ENCODE measurements at regions not wholly inside any gene's neighbourhood (a gene's known extent, or its start where the extent isn't known, plus 50 kb on each side); places are given as distances from the start of the nearest gene placed in this dataset.

GRCh38 chr6:166087852-166088251 is 79.8 kb downstream of the TBXT start:
- Histone ChIP-seq H3K27ac (ENCODE audit: extremely low read depth, low read depth, low read length) (no peak overlapping the region), H3K4me3 (ENCODE audit: low read depth, low read length) (no peak overlapping the region), H3K4me1 (ENCODE audit: control insufficient read depth, insufficient read depth, low read length) (no peaks in the 10 kb centered on the region), H3K36me3 (ENCODE audit: control insufficient read depth in 2 of 2, insufficient read depth in 1 of 2, low read length in 2 of 2) (no peaks in the 10 kb centered on the region), H3K9me3 (ENCODE audit: control insufficient read depth, insufficient read depth, low read depth, low read length) (no peaks in the 10 kb centered on the region)
- TF ChIP-seq ZFHX2 (tag by site-specific recombination; conservative IDR thresholded peaks at IDR 0.05), result peak; percentile 93
- no peak for TF ChIP-seq ZNF610 (tag by site-specific recombination; IDR thresholded peaks at IDR 0.05; ENCODE audit: borderline replicate concordance)
- no peak for TF ChIP-seq ZNF184 (tag by site-specific recombination; IDR thresholded peaks at IDR 0.05)
- TF ChIP-seq ZNF707 (tag by site-specific recombination; IDR thresholded peaks at IDR 0.05), result no peak
- TF ChIP-seq ZNF292 (tag by site-specific recombination; IDR thresholded peaks at IDR 0.05; ENCODE audit: borderline replicate concordance, low read depth), result no peak
- TF ChIP-seq ZNF777 (tag by site-specific recombination; IDR thresholded peaks at IDR 0.05; ENCODE audit: borderline replicate concordance), result no peak
- TF ChIP-seq EGR2 (tag by site-specific recombination; IDR thresholded peaks at IDR 0.05; ENCODE audit: low read depth), result peak; percentile 97
- ChIA-PET CTCF (interaction anchor here (1.5 kb wide), 1 partner anchor 9 kb away, joined by 6 read pairs; no protein-coding TSS in a partner anchor), POLR2A (no interaction called here)

GRCh38 chr6:166087246-166087645 is 80.4 kb downstream of the TBXT start:
- Histone ChIP-seq H3K4me1 (ENCODE audit: control insufficient read depth, insufficient read depth, low read length) (no peaks in the 10 kb centered on the region), H3K36me3 (ENCODE audit: control insufficient read depth in 2 of 2, insufficient read depth in 1 of 2, low read length in 2 of 2) (no peaks in the 10 kb centered on the region), H3K27ac (ENCODE audit: extremely low read depth, low read depth, low read length) (no peak overlapping the region), H3K9me3 (ENCODE audit: control insufficient read depth, insufficient read depth, low read depth, low read length) (no peaks in the 10 kb centered on the region), H3K4me3 (ENCODE audit: low read depth, low read length) (no peak overlapping the region)
- ChIA-PET CTCF (interaction anchor here (1.5 kb wide), 1 partner anchor 9 kb away, joined by 6 read pairs; no protein-coding TSS in a partner anchor), POLR2A (no interaction called here)
- TF ChIP-seq ZNF747 (tag by site-specific recombination; IDR thresholded peaks at IDR 0.05) (no peak), MZF1 (tag by site-specific recombination; IDR thresholded peaks at IDR 0.05; ENCODE audit: borderline replicate concordance) (no peak), ZNF48 (tag by site-specific recombination; IDR thresholded peaks at IDR 0.05) (no peak), EGR2 (tag by site-specific recombination; IDR thresholded peaks at IDR 0.05; ENCODE audit: low read depth) (no peak), ZNF362 (tag by site-specific recombination; IDR thresholded peaks at IDR 0.05) (no peak), ZFP41 (tag by site-specific recombination; IDR thresholded peaks at IDR 0.05; ENCODE audit: borderline replicate concordance) (no peak), ZBTB17 (tag by site-specific recombination; IDR thresholded peaks at IDR 0.05) (no peak)

- TF ChIP-seq ZNF169 (tag by site-specific recombination; IDR thresholded peaks at IDR 0.05), result no peak
- TF ChIP-seq ZNF473 (tag by site-specific recombination; IDR thresholded peaks at IDR 0.05), result no peak
- TF ChIP-seq ELK4 (IDR thresholded peaks at IDR 0.05; ENCODE audit: borderline replicate concordance, low read depth, low read length), result no peak
- no peak for TF ChIP-seq ZNF510 (tag by site-specific recombination; IDR thresholded peaks at IDR 0.05; ENCODE audit: insufficient replicate concordance)
- no peak for TF ChIP-seq ZNF707 (tag by site-specific recombination; IDR thresholded peaks at IDR 0.05)
- no peak for TF ChIP-seq ZNF138 (tag by site-specific recombination; IDR thresholded peaks at IDR 0.05; ENCODE audit: borderline replicate concordance)
- no peak for TF ChIP-seq ATF2 (tag by site-specific recombination; IDR thresholded peaks at IDR 0.05; ENCODE audit: low read depth)
- TF ChIP-seq INSM2 (tag by site-specific recombination; IDR thresholded peaks at IDR 0.05), result no peak
- no peak for TF ChIP-seq ZNF324 (tag by site-specific recombination; IDR thresholded peaks at IDR 0.05)
- no peak for TF ChIP-seq ZNF10 (tag by site-specific recombination; IDR thresholded peaks at IDR 0.05)
- TF ChIP-seq ZNF112 (tag by site-specific recombination; IDR thresholded peaks at IDR 0.05), result no peak
- no peak for TF ChIP-seq ZNF302 (tag by site-specific recombination; IDR thresholded peaks at IDR 0.05; ENCODE audit: low read depth)
- Histone ChIP-seq H3K36me3 (ENCODE audit: control insufficient read depth in 2 of 2, insufficient read depth in 1 of 2, low read length in 2 of 2) (no peaks in the 10 kb centered on the region), H3K27ac (ENCODE audit: extremely low read depth, low read depth, low read length) (no peak overlapping the region), H3K4me1 (ENCODE audit: control insufficient read depth, insufficient read depth, low read length) (no peaks in the 10 kb centered on the region), H3K4me3 (ENCODE audit: low read depth, low read length) (no peak overlapping the region), H3K9me3 (ENCODE audit: control insufficient read depth, insufficient read depth, low read depth, low read length) (no peaks in the 10 kb centered on the region)
- CTCF ChIA-PET, result interaction anchor here (1.3 to 1.7 kb wide), 3 partner anchors 11 to 195 kb away, joined by 3 to 7 read pairs (median 5); no protein-coding TSS in a partner anchor
- POLR2A ChIA-PET, result no interaction called here
Observed at GRCh38 chr6:166085500-166085899, 82.2 kb downstream of the TBXT start.

Data from HEK293 (cell line).